Thyroid gland (tissue), 4 donors: ENCODE measurements at regions not wholly inside any gene's neighbourhood (a gene's known extent, or its start where the extent isn't known, plus 50 kb on each side); places are given as distances from the start of the nearest gene placed in this dataset.

Experiments
- POLR2A ChIP-seq, 2 donors: fragments of 450-650 bp; IDR thresholded peaks; one replicate each; pipeline ENCODE4 v1.6.1; 2017; ENCODE audit warnings: antibody characterized with exemption in 2 of 2, mild to moderate bottlenecking in 2 of 2, moderate library complexity in 1 of 2
- TF ChIP-seq, protein P1 (sequence below), 6 experiments: fragments of 200-600 bp in 3 of 6; fragments of 450-650 bp in 3 of 6; sonication (generic) in 3 of 6; IDR thresholded peaks; one replicate each; pipeline ENCODE4 v1.5.1; 2016 to 2019; ENCODE audit warnings: antibody characterized with exemption in 6 of 6, mild to moderate bottlenecking in 2 of 6, inconsistent platforms in 1 of 6, moderate library complexity in 1 of 6

GRCh38 chr12:107450541-107450940 is 235.1 kb upstream of the PWP1 start:
- TF ChIP-seq POLR2A (IDR thresholded peaks at IDR 0.05) = no peak
- TF ChIP-seq, protein P1, sequence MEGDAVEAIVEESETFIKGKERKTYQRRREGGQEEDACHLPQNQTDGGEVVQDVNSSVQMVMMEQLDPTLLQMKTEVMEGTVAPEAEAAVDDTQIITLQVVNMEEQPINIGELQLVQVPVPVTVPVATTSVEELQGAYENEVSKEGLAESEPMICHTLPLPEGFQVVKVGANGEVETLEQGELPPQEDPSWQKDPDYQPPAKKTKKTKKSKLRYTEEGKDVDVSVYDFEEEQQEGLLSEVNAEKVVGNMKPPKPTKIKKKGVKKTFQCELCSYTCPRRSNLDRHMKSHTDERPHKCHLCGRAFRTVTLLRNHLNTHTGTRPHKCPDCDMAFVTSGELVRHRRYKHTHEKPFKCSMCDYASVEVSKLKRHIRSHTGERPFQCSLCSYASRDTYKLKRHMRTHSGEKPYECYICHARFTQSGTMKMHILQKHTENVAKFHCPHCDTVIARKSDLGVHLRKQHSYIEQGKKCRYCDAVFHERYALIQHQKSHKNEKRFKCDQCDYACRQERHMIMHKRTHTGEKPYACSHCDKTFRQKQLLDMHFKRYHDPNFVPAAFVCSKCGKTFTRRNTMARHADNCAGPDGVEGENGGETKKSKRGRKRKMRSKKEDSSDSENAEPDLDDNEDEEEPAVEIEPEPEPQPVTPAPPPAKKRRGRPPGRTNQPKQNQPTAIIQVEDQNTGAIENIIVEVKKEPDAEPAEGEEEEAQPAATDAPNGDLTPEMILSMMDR (IDR thresholded peaks at IDR 0.05) = no peak
